Panc1 (cell line): ENCODE measurements at regions not wholly inside any gene's neighbourhood (a gene's known extent, or its start where the extent isn't known, plus 50 kb on each side); places are given as distances from the start of the nearest gene placed in this dataset.

Source experiments
- ATAC-seq: fragments of 200-7000 bp; cut with Tn5 transposase; 2 replicates; pipeline ENCODE4 v1.9.1; 2020; ENCODE audit warnings: mild to moderate bottlenecking, moderate library complexity
- BruUV-seq: library from RNA; stranded (reverse); fragments of 400-500 nt; replicated peaks from 2 replicates; lab custom pipeline; 2021; lab: Mats Ljungman, UMichigan
- CTCF ChIA-PET: fragments of 300-600 bp; sonication (Branson Sonifier 250); formaldehyde crosslinking; loops from one replicate; lab custom pipeline; 2022; ENCODE audit warnings: antibody characterized with exemption; lab: Charles Lee
- POLR2A ChIA-PET: fragments of 300-600 bp; sonication (Branson Sonifier 250); formaldehyde crosslinking; loops from one replicate; lab custom pipeline; 2022; ENCODE audit warnings: antibody characterized with exemption; lab: Charles Lee
- DNase-seq: peaks from one replicate; pipeline ENCODE4 v3.0.0-alpha.2; 2010; ENCODE audit warnings: low read depth, low spot score
- H3K27ac ChIP-seq: 2 replicates; pipeline ENCODE4 v1.5.1; 2011; ENCODE audit warnings: mild to moderate bottlenecking, low read length, inconsistent platforms
- H3K27me3 ChIP-seq: fragments of 200-500 bp; sonication (Bioruptor generic); 2 replicates; pipeline ENCODE4 v1.6.0; 2014; ENCODE audit warnings: low read length, inconsistent platforms; ENCODE audit not compliant: control insufficient read depth, insufficient read depth
- H3K36me3 ChIP-seq: fragments of 200-500 bp; sonication (Bioruptor generic); 2 replicates; pipeline ENCODE4 v1.5.1; 2014; ENCODE audit warnings: inconsistent platforms, mild to moderate bottlenecking, low read length, moderate library complexity; ENCODE audit not compliant: control insufficient read depth, insufficient read depth
- H3K4me1 ChIP-seq: 2 replicates; pipeline ENCODE4 v1.5.1; 2011; ENCODE audit warnings: inconsistent platforms, mild to moderate bottlenecking, low read length, moderate library complexity; ENCODE audit not compliant: control insufficient read depth, insufficient read depth
- H3K4me3 ChIP-seq, 2 experiments: 2 replicates each; pipeline ENCODE4 v1.5.1; 2011 to 2012; ENCODE audit warnings: low read depth in 2 of 2, low read length in 2 of 2, mild to moderate bottlenecking in 2 of 2, inconsistent platforms in 1 of 2, moderate library complexity in 1 of 2
- H3K9me3 ChIP-seq: fragments of 200-500 bp; sonication (Bioruptor generic); 2 replicates; pipeline ENCODE4 v1.5.1; 2014; ENCODE audit warnings: low read depth, mild to moderate bottlenecking, inconsistent platforms, low read length, moderate library complexity; ENCODE audit not compliant: control insufficient read depth, insufficient read depth
- CTCF ChIP-seq: fragments of 450-650 bp; IDR thresholded peaks from 2 replicates; pipeline ENCODE4 v1.5.1; 2017; ENCODE audit warnings: mild to moderate bottlenecking
- POLR2AphosphoS5 ChIP-seq: IDR thresholded peaks from 2 replicates; pipeline ENCODE4 v1.6.1; 2012; ENCODE audit warnings: mild to moderate bottlenecking, low read depth, low read length, moderate library complexity
- SIN3A ChIP-seq: IDR thresholded peaks from 2 replicates; pipeline ENCODE4 v1.6.1; 2012; ENCODE audit warnings: low read depth, mild to moderate bottlenecking, low read length, moderate library complexity, borderline replicate concordance; ENCODE audit not compliant: insufficient read depth
- TCF7L2 ChIP-seq: IDR thresholded peaks from 2 replicates; pipeline ENCODE4 v1.6.1; 2011; ENCODE audit warnings: mild to moderate bottlenecking, low read depth, low read length, inconsistent platforms
- in situ Hi-C: cut with HindIII; loops from 2 replicates; pipeline ENCODE4 v1.10.0; 2016; ENCODE audit warnings: low sequenced_read_pairs, low pct_unique_long_range_greater_than_20kb
- intact Hi-C: fragments of 100-400 bp; cut with micrococcal nuclease; formaldehyde crosslinking; loops from one replicate; pipeline ENCODE4 v1.10.0; 2022; ENCODE audit not compliant: unreplicated experiment
- TF ChIP-seq, protein P1 (sequence below), 2 experiments: IDR thresholded peaks; 2 replicates each; pipeline ENCODE4 v1.6.1; 2011 to 2012; ENCODE audit warnings: low read depth in 2 of 2, control low read depth in 1 of 2, low read length in 1 of 2, mild to moderate bottlenecking in 1 of 2, moderate library complexity in 1 of 2; ENCODE audit not compliant: insufficient read depth in 1 of 2

DNA sequence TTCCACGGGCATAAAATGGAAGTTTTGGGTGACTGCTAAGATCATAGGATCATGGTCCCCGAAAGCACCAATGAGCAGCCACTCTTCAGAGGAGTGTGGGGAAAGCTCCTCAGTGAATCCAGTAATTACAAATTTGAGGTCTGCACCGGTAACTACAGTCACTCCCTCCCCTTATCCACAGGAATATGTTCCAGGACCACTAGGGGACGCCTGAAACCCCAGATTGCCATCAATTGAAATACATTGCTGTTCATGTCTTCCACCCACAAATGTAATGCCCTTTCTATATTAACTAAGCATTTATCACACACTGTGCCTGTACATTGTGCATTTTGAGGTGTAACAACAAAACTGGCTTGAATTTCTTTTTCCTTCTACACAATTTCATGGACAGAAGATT lies 447.9 kb upstream of the PFKP start:
- TF ChIP-seq SIN3A, result no peak
- TF ChIP-seq, protein P1, sequence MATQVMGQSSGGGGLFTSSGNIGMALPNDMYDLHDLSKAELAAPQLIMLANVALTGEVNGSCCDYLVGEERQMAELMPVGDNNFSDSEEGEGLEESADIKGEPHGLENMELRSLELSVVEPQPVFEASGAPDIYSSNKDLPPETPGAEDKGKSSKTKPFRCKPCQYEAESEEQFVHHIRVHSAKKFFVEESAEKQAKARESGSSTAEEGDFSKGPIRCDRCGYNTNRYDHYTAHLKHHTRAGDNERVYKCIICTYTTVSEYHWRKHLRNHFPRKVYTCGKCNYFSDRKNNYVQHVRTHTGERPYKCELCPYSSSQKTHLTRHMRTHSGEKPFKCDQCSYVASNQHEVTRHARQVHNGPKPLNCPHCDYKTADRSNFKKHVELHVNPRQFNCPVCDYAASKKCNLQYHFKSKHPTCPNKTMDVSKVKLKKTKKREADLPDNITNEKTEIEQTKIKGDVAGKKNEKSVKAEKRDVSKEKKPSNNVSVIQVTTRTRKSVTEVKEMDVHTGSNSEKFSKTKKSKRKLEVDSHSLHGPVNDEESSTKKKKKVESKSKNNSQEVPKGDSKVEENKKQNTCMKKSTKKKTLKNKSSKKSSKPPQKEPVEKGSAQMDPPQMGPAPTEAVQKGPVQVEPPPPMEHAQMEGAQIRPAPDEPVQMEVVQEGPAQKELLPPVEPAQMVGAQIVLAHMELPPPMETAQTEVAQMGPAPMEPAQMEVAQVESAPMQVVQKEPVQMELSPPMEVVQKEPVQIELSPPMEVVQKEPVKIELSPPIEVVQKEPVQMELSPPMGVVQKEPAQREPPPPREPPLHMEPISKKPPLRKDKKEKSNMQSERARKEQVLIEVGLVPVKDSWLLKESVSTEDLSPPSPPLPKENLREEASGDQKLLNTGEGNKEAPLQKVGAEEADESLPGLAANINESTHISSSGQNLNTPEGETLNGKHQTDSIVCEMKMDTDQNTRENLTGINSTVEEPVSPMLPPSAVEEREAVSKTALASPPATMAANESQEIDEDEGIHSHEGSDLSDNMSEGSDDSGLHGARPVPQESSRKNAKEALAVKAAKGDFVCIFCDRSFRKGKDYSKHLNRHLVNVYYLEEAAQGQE (IDR thresholded peaks at IDR 0.05; ENCODE audit: insufficient read depth in 1 of 2, low read depth in 2 of 2, low read length in 1 of 2), result no peak
- TF ChIP-seq CTCF, result peak; percentile 75
- TF ChIP-seq TCF7L2, result no peak
- TF ChIP-seq POLR2AphosphoS5, result no peak
- Histone ChIP-seq H3K36me3 (no peaks in the 10 kb centered on the region), H3K4me3 (no peak overlapping the region), H3K27me3 (no peaks in the 10 kb centered on the region), H3K9me3 (no peaks in the 10 kb centered on the region), H3K4me1 (no peaks in the 10 kb centered on the region), H3K27ac (no peak overlapping the region)
- DNase-seq (peak; percentile 5), ATAC-seq (no peak)
- CTCF ChIA-PET, result no interaction called here
- in situ Hi-C loops (no loop called here), intact Hi-C loops (no loop called here)
- no TSS peak for BruUV-seq
- POLR2A ChIA-PET, result no interaction called here

DNA sequence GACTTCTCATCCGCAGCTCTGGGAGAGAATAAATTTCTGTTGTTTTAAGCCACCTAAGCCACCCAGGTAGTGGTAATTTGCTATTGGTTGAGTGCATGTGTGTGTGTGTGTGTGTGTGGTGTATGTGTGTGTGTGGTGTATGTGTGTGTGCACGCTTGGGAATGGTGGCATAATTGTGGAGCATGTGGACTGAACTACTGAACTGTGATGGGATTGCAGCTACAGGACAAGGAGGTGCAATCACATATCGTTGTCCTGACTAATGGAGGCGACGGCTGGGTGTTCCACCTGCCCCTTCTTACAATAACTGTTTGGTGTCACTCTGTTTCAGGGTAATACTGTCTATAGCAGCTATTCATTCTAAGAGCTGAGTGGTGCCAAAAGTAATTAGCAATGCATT lies 448.7 kb upstream of the PFKP start:
- CTCF ChIA-PET, result no interaction called here
- Histone ChIP-seq H3K36me3 (no peaks in the 10 kb centered on the region), H3K4me1 (no peaks in the 10 kb centered on the region), H3K9me3 (no peaks in the 10 kb centered on the region), H3K4me3 (no peak overlapping the region), H3K27me3 (no peaks in the 10 kb centered on the region), H3K27ac (no peak overlapping the region)
- TF ChIP-seq SIN3A (no peak), CTCF (no peak), POLR2AphosphoS5 (no peak), TCF7L2 (no peak)
- TF ChIP-seq, protein P1 (IDR thresholded peaks at IDR 0.05; ENCODE audit: insufficient read depth in 1 of 2, low read depth in 2 of 2, low read length in 1 of 2), result no peak
- POLR2A ChIA-PET, result no interaction called here
- intact Hi-C loops (no loop called here), in situ Hi-C loops (no loop called here)
- BruUV-seq, result no TSS peak
- ATAC-seq (no peak), DNase-seq (no peak)
